Kidney (tissue), 13 donors: ENCODE measurements at regions not wholly inside any gene's neighbourhood (a gene's known extent, or its start where the extent isn't known, plus 50 kb on each side); places are given as distances from the start of the nearest gene placed in this dataset.

Source experiments
- DNase-seq, 5 donors: peaks; one replicate each; pipeline ENCODE4 v3.0.0-alpha.2; 2013 to 2020
- FAIRE-seq: peaks from 2 replicates; lab custom pipeline; 2012; peaks lifted over from hg19 to GRCh38; lab: Jason Lieb, UNC
- H3K27ac ChIP-seq, 2 donors: one replicate each; pipeline ENCODE4 v1.7.0; 2013; ENCODE audit warnings: low read depth in 2 of 2, low read length in 2 of 2, inconsistent platforms in 1 of 2
- H3K27me3 ChIP-seq: one replicate; pipeline ENCODE4 v1.7.1; 2013; ENCODE audit warnings: low read length, inconsistent platforms; ENCODE audit not compliant: control insufficient read depth, insufficient read depth
- H3K36me3 ChIP-seq, 3 donors: one replicate each; pipeline versions ENCODE4 v1.7.0 to v1.7.1; 2013; ENCODE audit warnings: low read length in 3 of 3, control low read depth in 1 of 3, inconsistent platforms in 1 of 3; ENCODE audit not compliant: insufficient read depth in 3 of 3, control insufficient read depth in 2 of 3
- H3K4me1 ChIP-seq, 3 donors: one replicate each; pipeline versions ENCODE4 v1.7.0 to v1.7.1; 2013; ENCODE audit warnings: low read length in 3 of 3, inconsistent platforms in 1 of 3, low read depth in 1 of 3; ENCODE audit not compliant: control insufficient read depth in 2 of 3, insufficient read depth in 2 of 3
- H3K4me3 ChIP-seq, 3 donors: one replicate each; pipeline versions ENCODE4 v1.7.0 to v1.8.1; 2013; ENCODE audit warnings: low read length in 3 of 3, control low read depth in 1 of 3, inconsistent platforms in 1 of 3
- H3K9ac ChIP-seq, 3 donors: one replicate each; pipeline versions ENCODE4 v1.7.0 to v1.7.1; 2013; ENCODE audit warnings: low read length in 3 of 3, control low read depth in 1 of 3, inconsistent platforms in 1 of 3
- H3K9me3 ChIP-seq, 3 donors: one replicate each; pipeline versions ENCODE4 v1.7.0 to v1.7.1; 2013; ENCODE audit warnings: low read length in 3 of 3, control low read depth in 1 of 3, inconsistent platforms in 1 of 3; ENCODE audit not compliant: control insufficient read depth in 2 of 3, insufficient read depth in 1 of 3
- intact Hi-C: fragments of 100-400 bp; cut with DNase I; formaldehyde crosslinking; loops from one replicate; pipeline ENCODE4 v1.11.1; 2022
- TF ChIP-seq, protein P1 (sequence below): IDR thresholded peaks from 3 replicates; pipeline ENCODE4 v1.5.1; 2012; ENCODE audit warnings: mild to moderate bottlenecking, moderate library complexity, borderline replicate concordance; ENCODE audit not compliant: insufficient read depth; ENCODE audit errors: extremely low read depth
- donor health status: control.
- donor health status: control.
- donor health status: control.
- donor health status: control.
- donor health status: control.
- donor health status: DM: yes; HTN: yes; CAD: no.
- donor health status: Normal renal cell carcinoma (clear cell type).

- no peak overlapping the region for H3K27ac ChIP-seq
- no peaks in the 10 kb centered on the region for H3K27me3 ChIP-seq
- no peak for FAIRE-seq
- H3K9me3 ChIP-seq: no peaks in the 10 kb centered on the region
- no peak overlapping the region for H3K9ac ChIP-seq
- intact Hi-C loops: no loop called here
- no peaks in the 10 kb centered on the region for H3K4me1 ChIP-seq
- DNase-seq: no peak
- TF ChIP-seq, protein P1, sequence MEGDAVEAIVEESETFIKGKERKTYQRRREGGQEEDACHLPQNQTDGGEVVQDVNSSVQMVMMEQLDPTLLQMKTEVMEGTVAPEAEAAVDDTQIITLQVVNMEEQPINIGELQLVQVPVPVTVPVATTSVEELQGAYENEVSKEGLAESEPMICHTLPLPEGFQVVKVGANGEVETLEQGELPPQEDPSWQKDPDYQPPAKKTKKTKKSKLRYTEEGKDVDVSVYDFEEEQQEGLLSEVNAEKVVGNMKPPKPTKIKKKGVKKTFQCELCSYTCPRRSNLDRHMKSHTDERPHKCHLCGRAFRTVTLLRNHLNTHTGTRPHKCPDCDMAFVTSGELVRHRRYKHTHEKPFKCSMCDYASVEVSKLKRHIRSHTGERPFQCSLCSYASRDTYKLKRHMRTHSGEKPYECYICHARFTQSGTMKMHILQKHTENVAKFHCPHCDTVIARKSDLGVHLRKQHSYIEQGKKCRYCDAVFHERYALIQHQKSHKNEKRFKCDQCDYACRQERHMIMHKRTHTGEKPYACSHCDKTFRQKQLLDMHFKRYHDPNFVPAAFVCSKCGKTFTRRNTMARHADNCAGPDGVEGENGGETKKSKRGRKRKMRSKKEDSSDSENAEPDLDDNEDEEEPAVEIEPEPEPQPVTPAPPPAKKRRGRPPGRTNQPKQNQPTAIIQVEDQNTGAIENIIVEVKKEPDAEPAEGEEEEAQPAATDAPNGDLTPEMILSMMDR: no peak
- no peaks in the 10 kb centered on the region for H3K36me3 ChIP-seq
- no peak overlapping the region for H3K4me3 ChIP-seq
Measured at GRCh38 chr10:44168478-44168877, 216.4 kb downstream of the CXCL12 start.

- FAIRE-seq: no peak
- intact Hi-C loops: no loop called here
- Histone ChIP-seq H3K36me3 (no peaks in the 10 kb centered on the region), H3K9ac (no peak overlapping the region), H3K4me3 (no peak overlapping the region), H3K4me1 (no peaks in the 10 kb centered on the region), H3K27me3 (no peaks in the 10 kb centered on the region), H3K9me3 (no peaks in the 10 kb centered on the region), H3K27ac (no peak overlapping the region)
- TF ChIP-seq, protein P1: no peak
- no peak for DNase-seq
Measured at GRCh38 chr10:44167752-44168151, 217.1 kb downstream of the CXCL12 start.

DNA sequence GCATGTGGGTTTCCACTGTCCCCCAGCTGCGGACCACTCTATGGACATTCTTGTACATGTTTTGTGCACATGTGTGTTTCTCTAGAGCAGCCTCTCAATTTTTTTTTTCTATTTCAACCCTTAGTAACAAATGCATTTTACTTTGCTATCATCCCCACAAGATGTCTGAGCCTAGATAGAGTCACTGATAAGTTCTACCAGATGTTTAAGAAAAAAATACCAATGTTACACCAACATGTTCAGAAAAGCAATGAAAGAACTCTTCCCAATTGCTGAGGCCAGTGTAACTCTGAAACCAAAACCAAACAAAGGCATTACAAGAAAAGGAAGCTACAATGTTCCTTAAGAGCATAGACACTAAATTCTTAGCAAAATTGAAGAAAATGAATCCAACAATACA is 218.5 kb downstream of the CXCL12 start:
- Histone ChIP-seq H3K9me3 (no peaks in the 10 kb centered on the region), H3K4me1 (no peaks in the 10 kb centered on the region), H3K9ac (no peak overlapping the region), H3K27ac (no peak overlapping the region), H3K4me3 (no peak overlapping the region), H3K36me3 (no peaks in the 10 kb centered on the region), H3K27me3 (no peaks in the 10 kb centered on the region)
- intact Hi-C loops: no loop called here
- DNase-seq: no peak
- FAIRE-seq: no peak
- TF ChIP-seq, protein P1: no peak

GRCh38 chr10:44164251-44164956 is 220.5 kb downstream of the CXCL12 start:
- no peak for FAIRE-seq
- Histone ChIP-seq H3K4me1 (no peaks in the 10 kb centered on the region), H3K27me3 (no peaks in the 10 kb centered on the region), H3K4me3 (no peak overlapping the region), H3K36me3 (no peaks in the 10 kb centered on the region), H3K27ac (no peak overlapping the region), H3K9me3 (no peaks in the 10 kb centered on the region), H3K9ac (no peak overlapping the region)
- intact Hi-C loops: no loop called here
- TF ChIP-seq, protein P1: no peak
- no peak for DNase-seq
